CD8-positive, alpha-beta memory T cell (primary cell): ENCODE measurements at regions not wholly inside any gene's neighbourhood (a gene's known extent, or its start where the extent isn't known, plus 50 kb on each side); places are given as distances from the start of the nearest gene placed in this dataset.

Experiments used
- CTCF ChIA-PET: fragments of 350-600 bp; sonication (Branson Sonifier 250); formaldehyde crosslinking; loops from one replicate; lab custom pipeline; 2021; ENCODE audit warnings: antibody characterized with exemption; lab: Charles Lee
- POLR2A ChIA-PET: fragments of 350-600 bp; sonication (Branson Sonifier 250); formaldehyde crosslinking; loops from one replicate; lab custom pipeline; 2021; ENCODE audit warnings: antibody characterized with exemption; lab: Charles Lee
- DNase-seq, 5 donors: peaks; one replicate each; pipeline versions ENCODE4 v3.0.0 to v3.0.0-alpha.2; 2020 to 2022; ENCODE audit warnings: mixed read lengths in 1 of 5
- H3K27ac ChIP-seq: one replicate; pipeline ENCODE4 v1.7.0; 2013; ENCODE audit warnings: low read depth, mild to moderate bottlenecking, low read length, moderate library complexity
- H3K27me3 ChIP-seq: 2 replicates; pipeline ENCODE4 v1.7.0; 2013; ENCODE audit warnings: low read length, mild to moderate bottlenecking; ENCODE audit not compliant: insufficient read depth, poor library complexity, severe bottlenecking
- H3K36me3 ChIP-seq: 2 replicates; pipeline ENCODE4 v1.7.0; 2013; ENCODE audit warnings: mild to moderate bottlenecking, low read length, moderate library complexity; ENCODE audit not compliant: insufficient read depth
- H3K4me1 ChIP-seq: 2 replicates; pipeline ENCODE4 v1.7.0; 2013; ENCODE audit warnings: mild to moderate bottlenecking, low read length, moderate library complexity; ENCODE audit not compliant: insufficient read depth
- H3K4me3 ChIP-seq: 2 replicates; pipeline ENCODE4 v1.7.0; 2013; ENCODE audit warnings: mild to moderate bottlenecking, low read length
- H3K9me3 ChIP-seq: 2 replicates; pipeline ENCODE4 v1.7.0; 2013; ENCODE audit warnings: mild to moderate bottlenecking, low read length
- H3K27ac Mint-ChIP-seq, 8 donors: one replicate each; pipeline ENCODE4 v1.8.0; 2020 to 2021; ENCODE audit warnings: mixed read lengths in 8 of 8, mild to moderate bottlenecking in 6 of 8, inconsistent platforms in 3 of 8, moderate library complexity in 3 of 8
- H3K27me3 Mint-ChIP-seq, 2 donors: one replicate each; pipeline ENCODE4 v1.8.0; 2020 to 2021; ENCODE audit warnings: mixed read lengths in 2 of 2, mild to moderate bottlenecking in 1 of 2, moderate library complexity in 1 of 2
- H3K36me3 Mint-ChIP-seq, 3 donors: one replicate each; pipeline ENCODE4 v1.8.0; 2020 to 2021; ENCODE audit warnings: mixed read lengths in 3 of 3, inconsistent platforms in 1 of 3, mild to moderate bottlenecking in 1 of 3
- H3K4me1 Mint-ChIP-seq, 3 donors: one replicate each; pipeline ENCODE4 v1.8.0; 2020 to 2021; ENCODE audit warnings: mixed read lengths in 3 of 3, inconsistent platforms in 1 of 3, mild to moderate bottlenecking in 1 of 3
- H3K4me3 Mint-ChIP-seq, 7 donors: one replicate each; pipeline ENCODE4 v1.8.0; 2020 to 2021; ENCODE audit warnings: mixed read lengths in 7 of 7, mild to moderate bottlenecking in 6 of 7, moderate library complexity in 4 of 7, inconsistent platforms in 2 of 7
- H3K9me3 Mint-ChIP-seq, 5 donors: one replicate each; pipeline ENCODE4 v1.8.0; 2020 to 2022; ENCODE audit warnings: mixed read lengths in 5 of 5, mild to moderate bottlenecking in 3 of 5, moderate library complexity in 2 of 5, inconsistent platforms in 1 of 5

DNA sequence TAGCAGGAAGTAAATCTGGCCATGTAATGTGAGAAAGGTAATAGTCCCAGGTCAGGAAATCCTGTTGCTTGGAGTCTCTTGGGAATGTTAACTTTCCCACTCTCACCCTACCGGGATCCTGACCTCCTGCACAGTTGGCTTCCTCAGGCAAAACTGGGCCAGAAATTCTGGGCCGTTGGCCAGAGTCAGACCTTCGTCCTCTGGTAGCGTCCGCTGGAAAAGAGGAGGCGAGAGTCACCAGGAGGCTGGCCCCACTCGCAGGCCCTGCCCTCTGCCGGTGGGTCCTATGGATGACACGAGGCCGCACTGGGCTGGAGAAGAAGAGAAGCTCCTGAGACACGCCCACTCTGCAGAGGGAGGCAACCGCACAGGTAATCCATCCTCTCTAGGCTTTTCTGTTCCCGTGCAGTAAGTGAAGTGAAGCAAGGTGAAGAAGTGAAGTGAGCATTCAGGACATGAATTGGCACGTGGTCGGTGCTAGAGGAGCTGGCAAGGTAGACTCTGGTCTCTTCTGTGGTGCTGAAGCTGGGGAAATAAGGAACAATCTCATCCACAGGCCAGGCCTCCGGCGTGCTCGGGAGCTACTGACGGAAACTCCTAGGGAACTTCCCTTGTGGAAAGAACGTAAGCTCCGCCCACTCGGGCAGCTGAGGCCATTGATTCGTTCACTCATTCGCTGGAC, 182.7 kb upstream of the GLI2 start:
- Mint-ChIP-seq H3K4me1 (peaks cover 0 to 4% (median 0%) of the 10 kb centered on the region in 3 donors), H3K4me3 (no peak overlapping the region), H3K27me3 (peaks cover 19 to 24% of the 10 kb centered on the region in 2 donors), H3K9me3 (no peaks in the 10 kb centered on the region), H3K27ac (no peak overlapping the region), H3K36me3 (no peaks in the 10 kb centered on the region)
- Histone ChIP-seq H3K4me1 (no peaks in the 10 kb centered on the region), H3K36me3 (no peaks in the 10 kb centered on the region), H3K27me3 (no peaks in the 10 kb centered on the region), H3K27ac (no peak overlapping the region), H3K4me3 (no peak overlapping the region), H3K9me3 (no peaks in the 10 kb centered on the region)
- ChIA-PET POLR2A (no interaction called here), CTCF (no interaction called here)
- no peak for DNase-seq

- no peak for DNase-seq
- CTCF ChIA-PET = no interaction called here
- no peak overlapping the region for H3K4me3 ChIP-seq
- no peak overlapping the region for H3K27ac Mint-ChIP-seq
- no peak overlapping the region for H3K27ac ChIP-seq
- peaks cover 19 to 21% of the 10 kb centered on the region in 2 donors for H3K27me3 Mint-ChIP-seq
- H3K4me3 Mint-ChIP-seq = no peak overlapping the region
- H3K36me3 ChIP-seq = no peaks in the 10 kb centered on the region
- no peaks in the 10 kb centered on the region for H3K36me3 Mint-ChIP-seq
- H3K4me1 Mint-ChIP-seq = peaks cover 0 to 4% (median 0%) of the 10 kb centered on the region in 3 donors
- no peaks in the 10 kb centered on the region for H3K27me3 ChIP-seq
- POLR2A ChIA-PET = no interaction called here
- H3K9me3 ChIP-seq = no peaks in the 10 kb centered on the region
- no peaks in the 10 kb centered on the region for H3K9me3 Mint-ChIP-seq
- H3K4me1 ChIP-seq = no peaks in the 10 kb centered on the region
These were observed 181.0 kb upstream of the GLI2 start for GRCh38 chr2:120554625-120555032.

DNA sequence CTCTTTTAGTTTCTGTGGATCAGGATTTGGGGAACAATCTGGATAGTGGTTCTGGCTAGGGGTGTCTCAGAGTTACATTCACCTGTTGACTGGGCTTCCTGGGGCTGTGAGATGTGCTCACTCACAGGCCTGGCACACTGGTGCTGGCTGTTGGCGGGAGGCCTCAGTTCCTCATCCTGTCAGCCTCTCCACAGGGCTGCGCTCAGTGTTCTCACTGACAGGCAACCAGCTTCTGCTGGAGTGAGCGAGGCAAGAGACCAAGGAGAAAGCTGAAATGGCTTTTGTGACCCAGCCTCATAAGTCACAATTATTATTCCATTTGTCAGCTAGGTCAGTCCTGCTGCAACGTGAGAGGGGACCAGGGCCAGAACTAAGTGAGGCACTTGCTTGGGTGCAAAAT, 180.6 kb upstream of the GLI2 start:
- CTCF ChIA-PET = no interaction called here
- peaks cover 0 to 4% (median 0%) of the 10 kb centered on the region in 3 donors for H3K4me1 Mint-ChIP-seq
- no peak overlapping the region for H3K27ac Mint-ChIP-seq
- peaks cover 19 to 21% of the 10 kb centered on the region in 2 donors for H3K27me3 Mint-ChIP-seq
- H3K4me1 ChIP-seq = no peaks in the 10 kb centered on the region
- no peak overlapping the region for H3K4me3 ChIP-seq
- H3K4me3 Mint-ChIP-seq = no peak overlapping the region
- H3K9me3 ChIP-seq = no peaks in the 10 kb centered on the region
- POLR2A ChIA-PET = no interaction called here
- H3K36me3 ChIP-seq = no peaks in the 10 kb centered on the region
- H3K9me3 Mint-ChIP-seq = no peaks in the 10 kb centered on the region
- DNase-seq = no peak
- H3K36me3 Mint-ChIP-seq = no peaks in the 10 kb centered on the region
- H3K27me3 ChIP-seq = no peaks in the 10 kb centered on the region
- no peak overlapping the region for H3K27ac ChIP-seq

GRCh38 chr2:120556911-120557310, 178.8 kb upstream of the GLI2 start:
- no peaks in the 10 kb centered on the region for H3K4me1 ChIP-seq
- POLR2A ChIA-PET = no interaction called here
- H3K36me3 ChIP-seq = no peaks in the 10 kb centered on the region
- Mint-ChIP-seq H3K27ac (no peak overlapping the region), H3K4me3 (no peak overlapping the region), H3K9me3 (peaks cover 0 to 2% (median 0%) of the 10 kb centered on the region in 5 donors), H3K4me1 (peaks cover 0 to 4% (median 0%) of the 10 kb centered on the region in 3 donors), H3K36me3 (no peaks in the 10 kb centered on the region), H3K27me3 (peaks cover 20 to 21% of the 10 kb centered on the region in 2 donors)
- DNase-seq = no peak
- CTCF ChIA-PET = no interaction called here
- H3K9me3 ChIP-seq = no peaks in the 10 kb centered on the region
- H3K4me3 ChIP-seq = no peak overlapping the region
- H3K27ac ChIP-seq = no peak overlapping the region
- H3K27me3 ChIP-seq = no peaks in the 10 kb centered on the region

GRCh38 chr2:120558847-120559246, 176.8 kb upstream of the GLI2 start:
- Histone ChIP-seq H3K4me1 (no peaks in the 10 kb centered on the region), H3K9me3 (no peaks in the 10 kb centered on the region), H3K27me3 (no peaks in the 10 kb centered on the region), H3K27ac (no peak overlapping the region), H3K36me3 (no peaks in the 10 kb centered on the region), H3K4me3 (no peak overlapping the region)
- H3K36me3 Mint-ChIP-seq = no peaks in the 10 kb centered on the region
- CTCF ChIA-PET = no interaction called here
- H3K9me3 Mint-ChIP-seq = peaks cover 0 to 2% (median 0%) of the 10 kb centered on the region in 5 donors
- no peaks in the 10 kb centered on the region for H3K4me1 Mint-ChIP-seq
- POLR2A ChIA-PET = no interaction called here
- H3K4me3 Mint-ChIP-seq = no peak overlapping the region
- no peak overlapping the region for H3K27ac Mint-ChIP-seq
- H3K27me3 Mint-ChIP-seq = peaks cover 11 to 12% of the 10 kb centered on the region in 2 donors
- DNase-seq = no peak

- peaks cover 8 to 11% of the 10 kb centered on the region in 2 donors for H3K27me3 Mint-ChIP-seq
- H3K36me3 ChIP-seq = no peaks in the 10 kb centered on the region
- no peaks in the 10 kb centered on the region for H3K27me3 ChIP-seq
- no peak overlapping the region for H3K4me3 Mint-ChIP-seq
- CTCF ChIA-PET = no interaction called here
- peaks cover 0 to 2% (median 0%) of the 10 kb centered on the region in 5 donors for H3K9me3 Mint-ChIP-seq
- no peak for DNase-seq
- no peak overlapping the region for H3K4me3 ChIP-seq
- no peak overlapping the region for H3K27ac Mint-ChIP-seq
- H3K4me1 Mint-ChIP-seq = no peaks in the 10 kb centered on the region
- no peaks in the 10 kb centered on the region for H3K9me3 ChIP-seq
- POLR2A ChIA-PET = no interaction called here
- H3K4me1 ChIP-seq = no peaks in the 10 kb centered on the region
- no peaks in the 10 kb centered on the region for H3K36me3 Mint-ChIP-seq
- H3K27ac ChIP-seq = no peak overlapping the region
These were observed 176.3 kb upstream of the GLI2 start for GRCh38 chr2:120559401-120559800.

DNA sequence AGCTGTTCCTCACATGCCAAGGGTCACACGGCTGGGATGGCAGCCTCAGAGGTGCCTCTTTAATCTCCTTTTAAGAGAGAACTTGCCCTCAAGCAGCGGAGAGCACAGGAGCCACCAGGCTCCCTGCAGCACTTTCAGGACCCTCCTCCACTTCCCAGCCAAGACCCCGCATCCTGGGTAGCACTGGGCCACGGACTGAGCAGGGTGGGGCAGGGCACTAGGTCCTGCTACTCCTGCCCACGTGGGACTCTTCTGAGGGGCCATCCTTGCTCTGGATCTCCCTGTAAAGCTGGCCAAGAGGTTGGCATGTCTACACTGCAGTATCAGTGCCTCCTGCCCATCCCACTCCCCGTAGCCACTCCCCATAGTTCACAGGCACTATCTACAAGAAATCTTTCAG, 175.3 kb upstream of the GLI2 start:
- H3K27me3 Mint-ChIP-seq = peaks cover 3% of the 10 kb centered on the region in 2 donors
- no peaks in the 10 kb centered on the region for H3K36me3 Mint-ChIP-seq
- H3K9me3 ChIP-seq = no peaks in the 10 kb centered on the region
- no peak overlapping the region for H3K27ac ChIP-seq
- ChIA-PET CTCF (no interaction called here), POLR2A (no interaction called here)
- no peaks in the 10 kb centered on the region for H3K4me1 ChIP-seq
- no peaks in the 10 kb centered on the region for H3K36me3 ChIP-seq
- H3K4me3 ChIP-seq = no peak overlapping the region
- no peaks in the 10 kb centered on the region for H3K4me1 Mint-ChIP-seq
- peaks cover 0 to 2% (median 0%) of the 10 kb centered on the region in 5 donors for H3K9me3 Mint-ChIP-seq
- H3K4me3 Mint-ChIP-seq = no peak overlapping the region
- no peak for DNase-seq
- no peaks in the 10 kb centered on the region for H3K27me3 ChIP-seq
- no peak overlapping the region for H3K27ac Mint-ChIP-seq

GRCh38 chr2:120561379-120562035, 174.2 kb upstream of the GLI2 start:
- DNase-seq = no peak
- Histone ChIP-seq H3K27me3 (no peaks in the 10 kb centered on the region), H3K9me3 (no peaks in the 10 kb centered on the region), H3K4me3 (no peak overlapping the region), H3K4me1 (no peaks in the 10 kb centered on the region), H3K36me3 (no peaks in the 10 kb centered on the region), H3K27ac (no peak overlapping the region)
- POLR2A ChIA-PET = no interaction called here
- H3K4me3 Mint-ChIP-seq = no peak overlapping the region
- no peaks in the 10 kb centered on the region for H3K36me3 Mint-ChIP-seq
- H3K9me3 Mint-ChIP-seq = peaks cover 0 to 2% (median 0%) of the 10 kb centered on the region in 5 donors
- H3K27ac Mint-ChIP-seq = no peak overlapping the region
- CTCF ChIA-PET = no interaction called here
- no peaks in the 10 kb centered on the region for H3K4me1 Mint-ChIP-seq
- peaks cover 2 to 3% of the 10 kb centered on the region in 2 donors for H3K27me3 Mint-ChIP-seq
